K562 (cell line): ENCODE measurements at regions not wholly inside any gene's neighbourhood (a gene's known extent, or its start where the extent isn't known, plus 50 kb on each side); places are given as distances from the start of the nearest gene placed in this dataset.

Source experiments
- IFI16 ChIP-seq: fragments of 250-450 bp; sonication (Bioruptor Pico); IDR thresholded peaks from 2 replicates; pipeline ENCODE4 v2.1.2; 2022; ENCODE audit warnings: mild to moderate bottlenecking, inconsistent platforms
- KDM5B ChIP-seq: fragments of 200-600 bp; sonication (generic); IDR thresholded peaks from 2 replicates; pipeline ENCODE4 v1.6.1; 2012; ENCODE audit warnings: low read depth, mild to moderate bottlenecking, moderate library complexity, low read length, control low read depth, inconsistent platforms; ENCODE audit not compliant: insufficient replicate concordance
- MAX ChIP-seq: sonication (generic); formaldehyde crosslinking; IDR thresholded peaks from 2 replicates; pipeline ENCODE4 v1.9.0; 2022; ENCODE audit warnings: mild to moderate bottlenecking, missing genetic modification reagents
- POLR2A ChIP-seq: fragments of 450-650 bp; conservative IDR thresholded peaks from 2 replicates; pipeline ENCODE4 v1.6.1; 2016

DNA sequence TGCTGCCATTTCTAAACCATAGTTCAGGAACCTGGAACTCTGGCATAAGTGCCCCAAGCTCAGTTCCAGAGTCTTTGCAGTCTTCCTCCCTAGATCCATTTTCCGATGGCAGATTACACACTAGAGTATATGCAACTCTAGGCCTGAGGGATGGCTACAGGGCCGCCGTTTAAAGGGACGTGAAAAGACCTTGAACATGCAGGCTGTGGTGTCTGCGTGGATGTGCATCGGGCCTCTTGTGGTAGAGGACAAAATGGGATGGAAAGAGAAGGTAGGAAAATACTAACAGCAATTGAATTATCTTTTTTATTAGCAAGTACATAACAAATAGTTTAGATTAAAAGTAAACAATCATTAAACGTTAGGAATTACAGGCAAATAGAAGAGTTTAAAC lies 588.9 kb downstream of the RFPL4B start:
- TF ChIP-seq KDM5B = no peak
- TF ChIP-seq IFI16 = no peak
- no peak for TF ChIP-seq POLR2A
- no peak for TF ChIP-seq MAX (CRISPR knock-in tag)
